DND-41 (cell line): ENCODE measurements at regions not wholly inside any gene's neighbourhood (a gene's known extent, or its start where the extent isn't known, plus 50 kb on each side); places are given as distances from the start of the nearest gene placed in this dataset.

Source experiments
- ATAC-seq: fragments of 200-7000 bp; cut with Tn5 transposase; 3 replicates; pipeline ENCODE4 v1.9.1; 2021; ENCODE audit warnings: low read depth; ENCODE audit not compliant: insufficient read depth
- DNase-seq: peaks from one replicate; pipeline ENCODE4 v3.0.0-alpha.2; 2020
- H2AFZ ChIP-seq: 2 replicates; pipeline ENCODE4 v1.6.0; 2012; ENCODE audit warnings: low read depth, low read length
- H3K27ac ChIP-seq: 2 replicates; pipeline ENCODE4 v1.5.1; 2012; ENCODE audit warnings: low read length, inconsistent platforms
- H3K27me3 ChIP-seq: fragments of 200-600 bp; sonication (generic); 2 replicates; pipeline ENCODE4 v1.6.0; 2012; ENCODE audit warnings: low read length, mild to moderate bottlenecking, inconsistent platforms; ENCODE audit not compliant: insufficient read depth, poor library complexity
- H3K36me3 ChIP-seq: 2 replicates; pipeline ENCODE4 v1.5.1; 2012; ENCODE audit warnings: low read length, inconsistent platforms; ENCODE audit not compliant: insufficient read depth
- H3K4me1 ChIP-seq: 2 replicates; pipeline ENCODE4 v1.5.1; 2012; ENCODE audit warnings: mild to moderate bottlenecking, low read length; ENCODE audit not compliant: insufficient read depth
- H3K4me2 ChIP-seq: 2 replicates; pipeline ENCODE4 v1.6.0; 2012; ENCODE audit warnings: mild to moderate bottlenecking, moderate library complexity, low read length, inconsistent platforms; ENCODE audit not compliant: insufficient read depth
- H3K4me3 ChIP-seq, 2 experiments: fragments of 200-600 bp in 1 of 2; shearing (Covaris generic) in 1 of 2; 2 replicates each; pipeline ENCODE4 v1.5.1; 2012 to 2016; ENCODE audit warnings: inconsistent platforms in 2 of 2, low read length in 2 of 2, mild to moderate bottlenecking in 2 of 2, low read depth in 1 of 2, moderate library complexity in 1 of 2
- H3K79me2 ChIP-seq: 2 replicates; pipeline ENCODE4 v1.6.0; 2012; ENCODE audit warnings: low read length, inconsistent platforms; ENCODE audit not compliant: insufficient read depth
- H3K9ac ChIP-seq: 2 replicates; pipeline ENCODE4 v1.6.0; 2012; ENCODE audit warnings: low read depth, mild to moderate bottlenecking, inconsistent platforms, low read length, moderate library complexity
- H3K9me3 ChIP-seq: 2 replicates; pipeline ENCODE4 v1.5.1; 2012; ENCODE audit warnings: low read length, moderate library complexity, mild to moderate bottlenecking, inconsistent platforms; ENCODE audit not compliant: insufficient read depth, severe bottlenecking
- H4K20me1 ChIP-seq: 2 replicates; pipeline ENCODE4 v1.6.0; 2012; ENCODE audit warnings: low read length; ENCODE audit not compliant: insufficient read depth
- EZH2 ChIP-seq: IDR thresholded peaks from 3 replicates; pipeline ENCODE4 v1.6.1; 2012; ENCODE audit warnings: borderline replicate concordance, low read depth, mild to moderate bottlenecking, moderate library complexity, low read length, inconsistent platforms; ENCODE audit not compliant: severe bottlenecking
- TF ChIP-seq, protein P1 (sequence below): IDR thresholded peaks from 2 replicates; pipeline ENCODE4 v1.5.1; 2012; ENCODE audit warnings: borderline replicate concordance, low read length, moderate library complexity, mild to moderate bottlenecking; ENCODE audit not compliant: poor library complexity, severe bottlenecking; ENCODE audit errors: extremely low read depth

DNA sequence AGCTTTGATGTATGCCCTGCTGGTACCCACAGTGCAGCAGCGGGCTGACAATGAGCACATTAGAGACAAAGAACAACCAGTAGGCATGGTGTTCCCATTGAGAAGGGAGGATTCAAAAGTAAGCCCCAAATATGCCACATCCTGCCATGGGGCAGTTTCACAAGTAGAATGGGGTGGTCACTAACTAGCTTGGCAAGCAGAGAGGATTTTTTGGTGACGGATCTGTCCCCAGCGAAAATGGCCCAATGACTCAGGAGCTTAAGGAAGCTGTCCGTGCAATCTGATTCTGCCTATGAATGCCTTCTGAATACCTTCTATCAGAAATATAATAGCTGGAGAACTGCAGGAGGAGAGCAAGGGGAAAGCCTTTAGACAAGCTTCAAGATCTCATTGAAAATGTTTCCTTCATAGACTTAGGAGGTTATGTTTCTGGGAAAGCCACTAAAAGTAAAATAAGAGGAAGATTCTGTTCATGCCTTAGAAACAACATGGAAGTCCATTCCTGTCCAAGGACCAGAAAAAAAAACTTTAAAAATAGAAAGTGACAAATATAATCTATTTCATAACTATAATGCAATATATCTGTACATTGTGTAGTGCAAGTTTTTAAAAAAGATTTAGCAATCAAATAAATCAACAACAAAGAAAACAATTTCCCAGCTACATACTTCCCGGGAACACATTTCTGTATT, 117.5 kb upstream of the SLC14A2 start:
- ATAC-seq = no peak

GRCh38 chr18:45498287-45498658, 117.0 kb upstream of the SLC14A2 start:
- peaks cover 6% of the 10 kb centered on the region for H3K27me3 ChIP-seq
- no peak overlapping the region for H2AFZ ChIP-seq
- ATAC-seq = no peak
- TF ChIP-seq, protein P1, sequence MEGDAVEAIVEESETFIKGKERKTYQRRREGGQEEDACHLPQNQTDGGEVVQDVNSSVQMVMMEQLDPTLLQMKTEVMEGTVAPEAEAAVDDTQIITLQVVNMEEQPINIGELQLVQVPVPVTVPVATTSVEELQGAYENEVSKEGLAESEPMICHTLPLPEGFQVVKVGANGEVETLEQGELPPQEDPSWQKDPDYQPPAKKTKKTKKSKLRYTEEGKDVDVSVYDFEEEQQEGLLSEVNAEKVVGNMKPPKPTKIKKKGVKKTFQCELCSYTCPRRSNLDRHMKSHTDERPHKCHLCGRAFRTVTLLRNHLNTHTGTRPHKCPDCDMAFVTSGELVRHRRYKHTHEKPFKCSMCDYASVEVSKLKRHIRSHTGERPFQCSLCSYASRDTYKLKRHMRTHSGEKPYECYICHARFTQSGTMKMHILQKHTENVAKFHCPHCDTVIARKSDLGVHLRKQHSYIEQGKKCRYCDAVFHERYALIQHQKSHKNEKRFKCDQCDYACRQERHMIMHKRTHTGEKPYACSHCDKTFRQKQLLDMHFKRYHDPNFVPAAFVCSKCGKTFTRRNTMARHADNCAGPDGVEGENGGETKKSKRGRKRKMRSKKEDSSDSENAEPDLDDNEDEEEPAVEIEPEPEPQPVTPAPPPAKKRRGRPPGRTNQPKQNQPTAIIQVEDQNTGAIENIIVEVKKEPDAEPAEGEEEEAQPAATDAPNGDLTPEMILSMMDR = no peak
- no peak for TF ChIP-seq EZH2
- no peak overlapping the region for H3K4me3 ChIP-seq
- H3K36me3 ChIP-seq = no peaks in the 10 kb centered on the region
- DNase-seq = no peak
- H3K9ac ChIP-seq = no peak overlapping the region
- no peaks in the 10 kb centered on the region for H3K4me1 ChIP-seq
- no peaks in the 10 kb centered on the region for H3K9me3 ChIP-seq
- H3K27ac ChIP-seq = no peak overlapping the region
- H3K4me2 ChIP-seq = no peak overlapping the region
- no peaks in the 10 kb centered on the region for H3K79me2 ChIP-seq
- H4K20me1 ChIP-seq = no peaks in the 10 kb centered on the region

More for the DNA sequence above, 117.5 kb upstream of the SLC14A2 start:
- no peaks in the 10 kb centered on the region for H3K79me2 ChIP-seq
- TF ChIP-seq, protein P1 = no peak
- TF ChIP-seq EZH2 = no peak
- H3K27me3 ChIP-seq = peaks cover 5% of the 10 kb centered on the region
- H3K36me3 ChIP-seq = no peaks in the 10 kb centered on the region
- no peak overlapping the region for H3K4me3 ChIP-seq
- no peak overlapping the region for H3K9ac ChIP-seq
- no peak for DNase-seq
- H3K4me1 ChIP-seq = no peaks in the 10 kb centered on the region
- H3K9me3 ChIP-seq = no peaks in the 10 kb centered on the region
- H3K27ac ChIP-seq = no peak overlapping the region
- H4K20me1 ChIP-seq = no peaks in the 10 kb centered on the region
- H2AFZ ChIP-seq = no peak overlapping the region
- no peak overlapping the region for H3K4me2 ChIP-seq

DNA sequence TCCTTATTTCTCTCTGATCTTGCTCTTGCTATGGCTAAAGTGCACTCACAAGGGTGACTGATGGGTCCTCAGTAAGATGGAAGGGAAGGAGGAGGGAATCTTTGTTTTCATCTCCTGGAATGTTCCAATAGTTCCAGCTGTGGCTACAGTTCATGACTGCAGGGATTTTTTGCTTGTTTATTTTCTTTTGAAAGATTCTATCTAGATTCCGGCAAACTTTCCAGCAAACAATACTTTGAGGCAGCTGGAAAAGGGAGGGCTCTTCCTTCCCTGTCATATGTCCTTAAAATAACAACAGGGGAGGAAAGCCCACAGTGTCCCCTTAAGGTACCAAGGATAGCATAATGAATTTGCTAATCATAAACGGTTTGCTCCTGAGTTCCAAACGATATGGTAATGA, 111.3 kb upstream of the SLC14A2 start:
- Histone ChIP-seq H3K27ac (no peak overlapping the region), H4K20me1 (no peaks in the 10 kb centered on the region), H2AFZ (no peak overlapping the region), H3K27me3 (peaks cover 10% of the 10 kb centered on the region), H3K4me3 (no peak overlapping the region), H3K4me1 (no peaks in the 10 kb centered on the region), H3K79me2 (no peaks in the 10 kb centered on the region), H3K9ac (no peak overlapping the region), H3K36me3 (no peaks in the 10 kb centered on the region), H3K9me3 (no peaks in the 10 kb centered on the region), H3K4me2 (no peak overlapping the region)
- TF ChIP-seq, protein P1 = no peak
- no peak for TF ChIP-seq EZH2
- DNase-seq (no peak), ATAC-seq (no peak)
